Right lobe of liver (tissue), 4 donors: ENCODE measurements at regions not wholly inside any gene's neighbourhood (a gene's known extent, or its start where the extent isn't known, plus 50 kb on each side); places are given as distances from the start of the nearest gene placed in this dataset.

Experiments used
- CTCF ChIP-seq, 4 donors: fragments of 200-600 bp in 3 of 4; fragments of 450-650 bp in 1 of 4; IDR thresholded peaks; one replicate each; pipeline versions ENCODE4 v1.5.1 to v1.8.0; 2016 to 2022; ENCODE audit warnings: antibody characterized with exemption in 4 of 4, mild to moderate bottlenecking in 2 of 4
- POLR2A ChIP-seq: fragments of 450-650 bp; IDR thresholded peaks from one replicate; pipeline ENCODE4 v1.6.1; 2017; ENCODE audit warnings: antibody characterized with exemption, mild to moderate bottlenecking
- donor health status: DM: no; HTN: no; CAD: no.
- donor health status: DM: no; HTN: no; CAD: no.
- donor health status: DM: no; HTN: yes; CAD: no.

DNA sequence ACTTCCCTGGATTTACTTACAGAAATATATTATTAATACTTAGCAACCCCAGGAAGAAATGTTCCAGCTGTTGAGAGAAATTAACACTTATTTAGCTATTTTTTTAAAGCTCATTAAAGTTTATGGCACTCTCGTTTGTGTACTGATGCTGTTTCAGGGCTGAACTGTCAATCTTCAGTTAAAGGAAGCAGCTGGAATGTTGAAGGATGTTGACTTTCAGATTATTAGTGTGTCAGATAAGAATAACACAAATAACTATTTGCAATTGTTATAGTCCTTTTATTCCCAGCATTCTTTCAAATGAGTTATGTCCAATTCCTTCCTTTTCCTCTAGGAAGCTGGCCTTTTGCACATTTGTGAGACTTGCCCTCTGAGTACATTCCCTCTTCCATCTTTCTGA is 278.2 kb upstream of the RAG2 start:
- TF ChIP-seq POLR2A (no peak), CTCF (IDR thresholded peaks at IDR 0.05) (no peak)
